ENCODE measurements at regions not wholly inside any gene's neighbourhood (a gene's known extent, or its start where the extent isn't known, plus 50 kb on each side); places are given as distances from the start of the nearest gene placed in this dataset.

DNA sequence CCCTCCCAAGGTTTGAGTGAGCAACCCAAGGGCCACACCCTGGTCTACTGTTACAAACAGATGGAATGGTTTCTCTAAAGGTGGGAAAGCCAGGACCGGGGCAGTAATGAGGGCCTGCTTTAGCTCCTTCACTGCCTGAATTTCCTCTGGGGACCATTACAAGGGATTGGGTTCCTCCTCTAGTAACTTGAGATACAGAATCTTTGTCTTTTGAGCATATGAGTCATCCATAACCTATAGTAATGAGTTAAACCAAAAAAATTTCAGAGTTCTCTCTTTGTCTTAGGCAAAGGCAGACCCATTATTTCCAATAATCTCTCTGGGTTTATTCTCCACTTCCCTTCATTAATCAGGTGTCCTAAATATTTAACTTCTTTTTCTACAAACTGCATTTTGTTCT is 618.8 kb downstream of the HINT1 start:
- ChIA-PET CTCF (ENCODE audit: partially characterized antibody) (no interaction called here), POLR2A (ENCODE audit: partially characterized antibody) (no interaction called here)
- no peak overlapping the region for H2AK5ac ChIP-seq (ENCODE audit: low read depth, low read length)
- H3K4ac ChIP-seq (replicated peaks; ENCODE audit: insufficient read length, low read depth, low read length) = no peak overlapping the region
- WGBS, 2 experiments (ENCODE audit: extremely low coverage in 1 of 2, insufficient coverage in 1 of 2, insufficient read length in 1 of 2, insufficient replicate concordance in 2 of 2, low coverage in 1 of 2, low lambda C conversion rate in 2 of 2, missing lambda C conversion rate in 1 of 2) = 91% methylated on average over 1 of the region's 1 CpG; no CpG with 5 or more reads in 1 of the 2 experiments
- no peak overlapping the region for H4K91ac ChIP-seq (replicated peaks; ENCODE audit: insufficient read length, low read length)
- DNase-seq (ENCODE audit: low read depth in 1 of 2, low spot score in 2 of 2) (no peak), FAIRE-seq (no peak)
- no peaks in the 10 kb centered on the region; a peak in 1 of 8 replicates for H3K36me3 ChIP-seq (ENCODE audit: control insufficient read depth in 2 of 4, insufficient read depth in 4 of 4, low read length in 3 of 4)
- no peak overlapping the region for H3K56ac ChIP-seq (replicated peaks; ENCODE audit: insufficient read length, low read depth, low read length)
- H2BK15ac ChIP-seq (ENCODE audit: low read length) = no peak overlapping the region
- no peak overlapping the region for H2AFZ ChIP-seq (ENCODE audit: low read length)
- H3K9me3 ChIP-seq (ENCODE audit: insufficient read depth in 2 of 2, low read depth in 1 of 2, low read length in 1 of 2) = peaks cover 26 to 27% of the 10 kb centered on the region in 2 experiments
- H2BK20ac ChIP-seq (ENCODE audit: low read length) = no peak overlapping the region
- no peaks in the 10 kb centered on the region for H3K23me2 ChIP-seq (ENCODE audit: low read depth, low read length)
- H3K4me3 ChIP-seq (ENCODE audit: extremely low read depth in 1 of 4, insufficient read depth in 2 of 4, low read depth in 3 of 4, low read length in 4 of 4) = no peak overlapping the region
- H2BK5ac ChIP-seq (ENCODE audit: low read depth, low read length) = no peak overlapping the region
- H2BK120ac ChIP-seq (replicated peaks; ENCODE audit: low read depth, low read length) = no peak overlapping the region
- no peaks in the 10 kb centered on the region for H3K4me1 ChIP-seq (replicated peaks in 1 of 4; ENCODE audit: control insufficient read depth in 3 of 4, insufficient read depth in 4 of 4, low read length in 3 of 4)
- H3K27me3 ChIP-seq (replicated peaks in 1 of 4; ENCODE audit: control insufficient read depth in 3 of 4, extremely low read depth in 1 of 4, insufficient read depth in 3 of 4, low read length in 3 of 4) = no peaks in the 10 kb centered on the region
- H4K8ac ChIP-seq (ENCODE audit: extremely low read depth, insufficient read depth, low read length) = no peak overlapping the region
- no peaks in the 10 kb centered on the region for H3K79me2 ChIP-seq (ENCODE audit: control insufficient read depth in 1 of 2, insufficient read depth in 2 of 2, low read length in 2 of 2)
- no peak for TF ChIP-seq CREB1 (IDR thresholded peaks at IDR 0.05)
- no peak for TF ChIP-seq E2F6 (IDR thresholded peaks at IDR 0.05)
- TF ChIP-seq HDAC6 (IDR thresholded peaks at IDR 0.05; ENCODE audit: low read depth, low read length) = no peak
- no peak overlapping the region for H3K9ac ChIP-seq (replicated peaks in 1 of 4; ENCODE audit: extremely low read depth in 1 of 4, low read depth in 3 of 4, low read length in 3 of 4)
- no peak overlapping the region for H3K14ac ChIP-seq (ENCODE audit: insufficient read length)
- H3K4me2 ChIP-seq (ENCODE audit: insufficient read depth in 1 of 2, low read depth in 2 of 2, low read length in 2 of 2) = no peak overlapping the region
- no peak overlapping the region for H4K5ac ChIP-seq (ENCODE audit: insufficient read length, low read depth, low read length)
- H3K79me1 ChIP-seq (ENCODE audit: low read depth, low read length) = no peaks in the 10 kb centered on the region
- H3K27ac ChIP-seq (ENCODE audit: low read depth, low read length) = no peak overlapping the region
- no peak overlapping the region for H3K18ac ChIP-seq (ENCODE audit: extremely low read depth, low read length)
- no peak overlapping the region for H2BK12ac ChIP-seq (ENCODE audit: low read depth, low read length)
- H3K23ac ChIP-seq (ENCODE audit: insufficient read length) = no peak overlapping the region
- no peaks in the 10 kb centered on the region for H4K20me1 ChIP-seq (replicated peaks in 1 of 2; ENCODE audit: control insufficient read depth in 1 of 2, insufficient read depth in 2 of 2, low read length in 2 of 2)

Measured in H1 (cell line).